Testis (tissue), 2 donors: ENCODE measurements at regions not wholly inside any gene's neighbourhood (a gene's known extent, or its start where the extent isn't known, plus 50 kb on each side); places are given as distances from the start of the nearest gene placed in this dataset.

Experiments used
- DNase-seq: peaks from one replicate; pipeline ENCODE4 v3.0.0-alpha.2; 2019
- H3K27ac ChIP-seq, 2 donors: fragments of 200-600 bp; sonication (generic); one replicate each; pipeline ENCODE4 v1.5.1; 2019
- H3K27me3 ChIP-seq: fragments of 200-600 bp; sonication (generic); one replicate; pipeline ENCODE4 v1.5.1; 2019
- H3K36me3 ChIP-seq: fragments of 200-600 bp; sonication (generic); one replicate; pipeline ENCODE4 v1.5.1; 2017; ENCODE audit warnings: low read depth; ENCODE audit errors: missing control alignments
- H3K4me1 ChIP-seq: fragments of 200-600 bp; sonication (generic); one replicate; pipeline ENCODE4 v1.5.1; 2019
- H3K4me3 ChIP-seq, 2 donors: fragments of 200-600 bp; sonication (generic); one replicate each; pipeline ENCODE4 v1.5.1; 2017 to 2019
- H3K9me3 ChIP-seq: fragments of 200-600 bp; sonication (generic); one replicate; pipeline ENCODE4 v1.5.1; 2017
- CTCF ChIP-seq, 3 experiments: fragments of 450-650 bp in 2 of 3; fragments of 200-600 bp in 1 of 3; sonication (generic) in 1 of 3; IDR thresholded peaks; one replicate each; pipeline ENCODE4 v1.5.1; 2016 to 2019; ENCODE audit warnings: antibody characterized with exemption in 3 of 3, mild to moderate bottlenecking in 2 of 3, moderate library complexity in 1 of 3
- POLR2A ChIP-seq: fragments of 450-650 bp; IDR thresholded peaks from one replicate; pipeline ENCODE4 v1.6.1; 2017; ENCODE audit warnings: antibody characterized with exemption, mild to moderate bottlenecking, moderate library complexity
- WGBS, 2 donors: methylation state at CpG; one replicate each; pipeline ENCODE4 v1.1.5; 2018; 5-methylcytosine and 5-hydroxymethylcytosine counted together
- intact Hi-C: fragments of 100-400 bp; cut with DNase I; formaldehyde crosslinking; loops from one replicate; pipeline ENCODE4 v1.15.1; 2023; ENCODE audit warnings: low total_unique reads

- H3K4me1 ChIP-seq: no peaks in the 10 kb centered on the region
- no peak for DNase-seq
- H3K27ac ChIP-seq: no peak overlapping the region
Observed at GRCh38 chr12:68495336-68496070, 115.2 kb upstream of the RAP1B start.

GRCh38 chr12:68497107-68497506 is 113.6 kb upstream of the RAP1B start:
- Histone ChIP-seq H3K4me1 (no peaks in the 10 kb centered on the region), H3K27me3 (no peaks in the 10 kb centered on the region), H3K9me3 (no peaks in the 10 kb centered on the region), H3K27ac (no peak overlapping the region), H3K4me3 (no peak overlapping the region), H3K36me3 (no peaks in the 10 kb centered on the region)
- no peak for TF ChIP-seq CTCF (IDR thresholded peaks at IDR 0.05)
- TF ChIP-seq POLR2A: no peak
- no peak for DNase-seq
- intact Hi-C loops: no loop called here
- WGBS, 2 donors: 94 to 95% methylated on average over 4 of the region's 4 CpGs

More at GRCh38 chr12:68495336-68496070, 115.2 kb upstream of the RAP1B start:
- WGBS, 2 donors: 68 to 72% methylated on average over 3 of the region's 3 CpGs
- Histone ChIP-seq H3K4me3 (no peak overlapping the region), H3K9me3 (no peaks in the 10 kb centered on the region), H3K27me3 (no peaks in the 10 kb centered on the region), H3K36me3 (no peaks in the 10 kb centered on the region)
- TF ChIP-seq POLR2A (no peak), CTCF (IDR thresholded peaks at IDR 0.05) (no peak)
- intact Hi-C loops: no loop called here

GRCh38 chr12:68497702-68498101 is 113.0 kb upstream of the RAP1B start:
- no peak overlapping the region for H3K4me3 ChIP-seq
- WGBS, 2 donors: 42 to 53% methylated on average over 3 of the region's 3 CpGs
- no peaks in the 10 kb centered on the region for H3K27me3 ChIP-seq
- TF ChIP-seq CTCF (IDR thresholded peaks at IDR 0.05): no peak
- no peak for TF ChIP-seq POLR2A
- H3K36me3 ChIP-seq: no peaks in the 10 kb centered on the region
- no peak for DNase-seq
- no peaks in the 10 kb centered on the region for H3K9me3 ChIP-seq
- intact Hi-C loops: no loop called here
- H3K4me1 ChIP-seq: no peaks in the 10 kb centered on the region
- no peak overlapping the region for H3K27ac ChIP-seq

GRCh38 chr12:68498736-68499135 is 112.0 kb upstream of the RAP1B start:
- WGBS, 2 donors: 90 to 97% methylated on average over 4 of the region's 4 CpGs
- Histone ChIP-seq H3K36me3 (no peaks in the 10 kb centered on the region), H3K4me3 (no peak overlapping the region), H3K4me1 (no peaks in the 10 kb centered on the region), H3K27ac (no peak overlapping the region), H3K9me3 (no peaks in the 10 kb centered on the region), H3K27me3 (no peaks in the 10 kb centered on the region)
- TF ChIP-seq POLR2A: no peak
- no peak for TF ChIP-seq CTCF (IDR thresholded peaks at IDR 0.05)
- intact Hi-C loops: no loop called here
- DNase-seq: no peak

- Histone ChIP-seq H3K36me3 (no peaks in the 10 kb centered on the region), H3K4me3 (no peak overlapping the region), H3K27me3 (no peaks in the 10 kb centered on the region), H3K9me3 (no peaks in the 10 kb centered on the region), H3K4me1 (no peaks in the 10 kb centered on the region), H3K27ac (no peak overlapping the region)
- WGBS, 2 donors: 96 to 100% methylated on average over 1 of the region's 1 CpG
- intact Hi-C loops: no loop called here
- TF ChIP-seq POLR2A (no peak), CTCF (IDR thresholded peaks at IDR 0.05) (no peak)
- no peak for DNase-seq
Observed at GRCh38 chr12:68499616-68500015, 111.1 kb upstream of the RAP1B start.
